NT2/D1 (cell line): ENCODE measurements at regions not wholly inside any gene's neighbourhood (a gene's known extent, or its start where the extent isn't known, plus 50 kb on each side); places are given as distances from the start of the nearest gene placed in this dataset.

Experiments
- SUZ12 ChIP-seq: IDR thresholded peaks from 2 replicates; pipeline ENCODE4 v1.6.1; 2011; ENCODE audit not compliant: insufficient read length, insufficient read depth; ENCODE audit errors: extremely low read depth
- YY1 ChIP-seq: IDR thresholded peaks from 2 replicates; pipeline ENCODE4 v1.6.1; 2011; ENCODE audit not compliant: insufficient read length, insufficient read depth
- ZNF274 ChIP-seq: IDR thresholded peaks from 2 replicates; pipeline ENCODE4 v1.6.1; 2011; ENCODE audit warnings: mild to moderate bottlenecking, low read depth, low read length

GRCh38 chr14:84375235-84375634 lies 1154.7 kb upstream of the FLRT2 start:
- TF ChIP-seq SUZ12 (no peak), ZNF274 (no peak), YY1 (no peak)
